ENCODE measurements at regions not wholly inside any gene's neighbourhood (a gene's known extent, or its start where the extent isn't known, plus 50 kb on each side); places are given as distances from the start of the nearest gene placed in this dataset.

GRCh38 chr1:116306840-116307442 is 66.1 kb upstream of the ATP1A1 start:
- TF ChIP-seq, protein P1, sequence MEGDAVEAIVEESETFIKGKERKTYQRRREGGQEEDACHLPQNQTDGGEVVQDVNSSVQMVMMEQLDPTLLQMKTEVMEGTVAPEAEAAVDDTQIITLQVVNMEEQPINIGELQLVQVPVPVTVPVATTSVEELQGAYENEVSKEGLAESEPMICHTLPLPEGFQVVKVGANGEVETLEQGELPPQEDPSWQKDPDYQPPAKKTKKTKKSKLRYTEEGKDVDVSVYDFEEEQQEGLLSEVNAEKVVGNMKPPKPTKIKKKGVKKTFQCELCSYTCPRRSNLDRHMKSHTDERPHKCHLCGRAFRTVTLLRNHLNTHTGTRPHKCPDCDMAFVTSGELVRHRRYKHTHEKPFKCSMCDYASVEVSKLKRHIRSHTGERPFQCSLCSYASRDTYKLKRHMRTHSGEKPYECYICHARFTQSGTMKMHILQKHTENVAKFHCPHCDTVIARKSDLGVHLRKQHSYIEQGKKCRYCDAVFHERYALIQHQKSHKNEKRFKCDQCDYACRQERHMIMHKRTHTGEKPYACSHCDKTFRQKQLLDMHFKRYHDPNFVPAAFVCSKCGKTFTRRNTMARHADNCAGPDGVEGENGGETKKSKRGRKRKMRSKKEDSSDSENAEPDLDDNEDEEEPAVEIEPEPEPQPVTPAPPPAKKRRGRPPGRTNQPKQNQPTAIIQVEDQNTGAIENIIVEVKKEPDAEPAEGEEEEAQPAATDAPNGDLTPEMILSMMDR (conservative IDR thresholded peaks at IDR 0.05; ENCODE audit: low read depth, low read length): no peak
- TF ChIP-seq EZH2 (IDR thresholded peaks at IDR 0.05; ENCODE audit: borderline replicate concordance, low read depth, low read length, poor library complexity, severe bottlenecking): no peak
